Left lung (tissue), 4 donors: ENCODE measurements at regions not wholly inside any gene's neighbourhood (a gene's known extent, or its start where the extent isn't known, plus 50 kb on each side); places are given as distances from the start of the nearest gene placed in this dataset.

ENCODE experiments used
- ATAC-seq: fragments of 200-7000 bp; cut with Tn5 transposase; one replicate; pipeline ENCODE4 v1.9.1; 2020; ENCODE audit warnings: moderate library complexity
- DNase-seq, 4 donors: peaks; one replicate each; pipeline ENCODE4 v3.0.0-alpha.2; 2013 to 2020
- H3K27ac ChIP-seq, 2 donors: fragments of 200-600 bp; sonication (generic) in 1 of 2; one replicate each; pipeline versions ENCODE4 v1.5.0 to v1.8.0; 2020 to 2021
- H3K27me3 ChIP-seq, 2 donors: fragments of 200-600 bp; sonication (generic) in 1 of 2; one replicate each; pipeline versions ENCODE4 v1.5.0 to v1.8.0; 2020 to 2021
- H3K36me3 ChIP-seq, 2 donors: fragments of 200-600 bp; sonication (generic) in 1 of 2; one replicate each; pipeline versions ENCODE4 v1.5.0 to v1.8.0; 2020 to 2021
- H3K4me1 ChIP-seq, 2 donors: fragments of 200-600 bp; one replicate each; pipeline ENCODE4 v1.8.0; 2021
- H3K4me3 ChIP-seq, 2 donors: fragments of 200-600 bp; sonication (generic) in 1 of 2; one replicate each; pipeline versions ENCODE4 v1.5.0 to v1.8.0; 2020 to 2021; ENCODE audit warnings: mild to moderate bottlenecking in 1 of 2
- H3K9me3 ChIP-seq, 2 donors: fragments of 200-600 bp; sonication (generic) in 1 of 2; one replicate each; pipeline versions ENCODE4 v1.5.0 to v1.8.0; 2020 to 2021
- intact Hi-C, 2 donors: fragments of 100-400 bp; cut with DNase I; formaldehyde crosslinking; loops; one replicate each; pipeline versions ENCODE4 v1.11.2 to v1.14.2; 2022
- TF ChIP-seq, protein P1 (sequence below), 2 donors: fragments of 200-600 bp; sonication (generic) in 1 of 2; IDR thresholded peaks; one replicate each; pipeline versions ENCODE4 v1.5.0 to v1.8.0; 2021; ENCODE audit warnings: antibody characterized with exemption in 2 of 2
- donor health status: DM: no; HTN: yes; CAD: no.
- donor health status: DM: no; HTN: no; CAD: no.

GRCh38 chr5:106085556-106085955, 1585.2 kb downstream of the EFNA5 start:
- TF ChIP-seq, protein P1, sequence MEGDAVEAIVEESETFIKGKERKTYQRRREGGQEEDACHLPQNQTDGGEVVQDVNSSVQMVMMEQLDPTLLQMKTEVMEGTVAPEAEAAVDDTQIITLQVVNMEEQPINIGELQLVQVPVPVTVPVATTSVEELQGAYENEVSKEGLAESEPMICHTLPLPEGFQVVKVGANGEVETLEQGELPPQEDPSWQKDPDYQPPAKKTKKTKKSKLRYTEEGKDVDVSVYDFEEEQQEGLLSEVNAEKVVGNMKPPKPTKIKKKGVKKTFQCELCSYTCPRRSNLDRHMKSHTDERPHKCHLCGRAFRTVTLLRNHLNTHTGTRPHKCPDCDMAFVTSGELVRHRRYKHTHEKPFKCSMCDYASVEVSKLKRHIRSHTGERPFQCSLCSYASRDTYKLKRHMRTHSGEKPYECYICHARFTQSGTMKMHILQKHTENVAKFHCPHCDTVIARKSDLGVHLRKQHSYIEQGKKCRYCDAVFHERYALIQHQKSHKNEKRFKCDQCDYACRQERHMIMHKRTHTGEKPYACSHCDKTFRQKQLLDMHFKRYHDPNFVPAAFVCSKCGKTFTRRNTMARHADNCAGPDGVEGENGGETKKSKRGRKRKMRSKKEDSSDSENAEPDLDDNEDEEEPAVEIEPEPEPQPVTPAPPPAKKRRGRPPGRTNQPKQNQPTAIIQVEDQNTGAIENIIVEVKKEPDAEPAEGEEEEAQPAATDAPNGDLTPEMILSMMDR (IDR thresholded peaks at IDR 0.05): no peak
- DNase-seq: no peak

DNA sequence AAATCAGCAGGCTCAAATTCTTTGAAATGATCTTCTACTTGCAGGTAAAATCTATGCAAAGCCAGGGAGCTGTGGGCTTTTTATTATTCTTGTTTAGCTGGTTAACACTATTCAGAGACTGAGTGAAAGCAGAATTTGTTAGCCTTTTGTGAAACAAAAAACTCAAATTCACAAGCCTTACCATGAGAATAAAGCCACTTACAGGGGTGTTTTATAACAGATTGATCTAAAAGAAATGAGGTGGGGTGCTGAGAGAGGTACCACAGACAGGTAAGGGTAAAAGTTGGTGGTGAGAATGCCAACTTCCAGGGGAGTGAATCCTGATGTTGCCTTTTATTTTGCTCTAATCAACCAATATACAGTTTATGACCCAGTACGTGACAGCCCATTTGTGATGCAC, 1585.6 kb downstream of the EFNA5 start:
- ATAC-seq (no peak), DNase-seq (no peak)
- Histone ChIP-seq H3K9me3 (no peaks in the 10 kb centered on the region), H3K36me3 (no peaks in the 10 kb centered on the region), H3K4me3 (no peak overlapping the region), H3K27me3 (no peaks in the 10 kb centered on the region), H3K27ac (no peak overlapping the region), H3K4me1 (no peaks in the 10 kb centered on the region)
- TF ChIP-seq, protein P1 (IDR thresholded peaks at IDR 0.05): no peak
- intact Hi-C loops: no loop called here

More at GRCh38 chr5:106085556-106085955, 1585.2 kb downstream of the EFNA5 start:
- Histone ChIP-seq H3K27ac (no peak overlapping the region), H3K27me3 (no peaks in the 10 kb centered on the region), H3K4me1 (no peaks in the 10 kb centered on the region), H3K4me3 (no peak overlapping the region), H3K9me3 (no peaks in the 10 kb centered on the region), H3K36me3 (no peaks in the 10 kb centered on the region)
- no peak for ATAC-seq
- intact Hi-C loops: no loop called here

- no peaks in the 10 kb centered on the region for H3K27me3 ChIP-seq
- ATAC-seq (no peak), DNase-seq (no peak)
- intact Hi-C loops: no loop called here
- no peaks in the 10 kb centered on the region for H3K9me3 ChIP-seq
- no peak overlapping the region for H3K27ac ChIP-seq
- no peak overlapping the region for H3K4me3 ChIP-seq
- no peaks in the 10 kb centered on the region for H3K4me1 ChIP-seq
- TF ChIP-seq, protein P1 (IDR thresholded peaks at IDR 0.05): no peak
- no peaks in the 10 kb centered on the region for H3K36me3 ChIP-seq
Observed at GRCh38 chr5:106080535-106080934, 1590.2 kb downstream of the EFNA5 start.

DNA sequence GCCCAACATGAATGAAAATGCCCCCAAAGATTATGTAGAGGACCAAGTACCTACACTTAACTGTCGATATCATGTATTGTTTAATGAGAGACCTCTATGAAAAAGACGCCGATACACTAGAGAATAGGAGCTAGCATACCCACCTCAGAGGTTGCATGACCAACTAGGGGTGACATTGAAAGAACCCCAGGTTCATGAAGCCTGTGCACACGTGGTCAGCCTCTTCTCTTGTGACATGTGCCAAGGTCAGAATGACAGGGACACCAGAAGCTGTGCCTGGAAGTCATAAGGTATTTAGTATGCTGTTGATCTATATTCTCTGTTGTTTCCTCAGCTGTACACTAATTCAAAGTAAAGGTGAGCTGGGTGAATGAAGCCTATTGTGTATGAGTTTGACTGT, 1594.1 kb downstream of the EFNA5 start:
- no peaks in the 10 kb centered on the region for H3K36me3 ChIP-seq
- ATAC-seq (no peak), DNase-seq (no peak)
- H3K27ac ChIP-seq: no peak overlapping the region
- H3K27me3 ChIP-seq: no peaks in the 10 kb centered on the region
- H3K9me3 ChIP-seq: no peaks in the 10 kb centered on the region
- H3K4me3 ChIP-seq: no peak overlapping the region
- intact Hi-C loops: no loop called here
- TF ChIP-seq, protein P1 (IDR thresholded peaks at IDR 0.05): no peak
- no peaks in the 10 kb centered on the region for H3K4me1 ChIP-seq

DNA sequence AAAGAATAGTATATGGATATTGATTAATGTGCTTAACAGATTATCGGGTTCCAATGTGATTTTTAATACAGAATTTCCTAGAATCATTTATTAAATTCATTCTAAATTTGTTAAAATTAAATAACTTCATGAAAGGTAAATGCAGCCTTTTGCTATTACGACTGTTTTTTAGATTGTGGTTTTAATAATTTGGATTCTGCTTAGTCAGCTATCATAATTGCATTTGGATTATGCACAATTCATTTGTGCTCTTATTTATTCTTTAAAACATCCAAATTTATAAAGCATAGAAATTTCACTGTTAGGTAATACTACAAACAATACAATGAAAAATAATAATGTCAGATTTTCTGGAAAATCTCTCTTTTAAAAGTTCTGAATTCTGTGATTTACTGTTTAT, 1598.5 kb downstream of the EFNA5 start:
- no peak for DNase-seq
- TF ChIP-seq, protein P1 (IDR thresholded peaks at IDR 0.05): no peak
- Histone ChIP-seq H3K9me3 (no peaks in the 10 kb centered on the region), H3K36me3 (no peaks in the 10 kb centered on the region), H3K27me3 (no peaks in the 10 kb centered on the region), H3K27ac (no peak overlapping the region), H3K4me3 (no peak overlapping the region), H3K4me1 (no peaks in the 10 kb centered on the region)
- no peak for ATAC-seq
- intact Hi-C loops: no loop called here
